ENCODE measurements at regions not wholly inside any gene's neighbourhood (a gene's known extent, or its start where the extent isn't known, plus 50 kb on each side); places are given as distances from the start of the nearest gene placed in this dataset.
"Not testable (repeated sequence)": the region's sequence is repeated elsewhere in the genome, so short reads cannot be mapped to it uniquely, and the experiment has no call there.

DNA sequence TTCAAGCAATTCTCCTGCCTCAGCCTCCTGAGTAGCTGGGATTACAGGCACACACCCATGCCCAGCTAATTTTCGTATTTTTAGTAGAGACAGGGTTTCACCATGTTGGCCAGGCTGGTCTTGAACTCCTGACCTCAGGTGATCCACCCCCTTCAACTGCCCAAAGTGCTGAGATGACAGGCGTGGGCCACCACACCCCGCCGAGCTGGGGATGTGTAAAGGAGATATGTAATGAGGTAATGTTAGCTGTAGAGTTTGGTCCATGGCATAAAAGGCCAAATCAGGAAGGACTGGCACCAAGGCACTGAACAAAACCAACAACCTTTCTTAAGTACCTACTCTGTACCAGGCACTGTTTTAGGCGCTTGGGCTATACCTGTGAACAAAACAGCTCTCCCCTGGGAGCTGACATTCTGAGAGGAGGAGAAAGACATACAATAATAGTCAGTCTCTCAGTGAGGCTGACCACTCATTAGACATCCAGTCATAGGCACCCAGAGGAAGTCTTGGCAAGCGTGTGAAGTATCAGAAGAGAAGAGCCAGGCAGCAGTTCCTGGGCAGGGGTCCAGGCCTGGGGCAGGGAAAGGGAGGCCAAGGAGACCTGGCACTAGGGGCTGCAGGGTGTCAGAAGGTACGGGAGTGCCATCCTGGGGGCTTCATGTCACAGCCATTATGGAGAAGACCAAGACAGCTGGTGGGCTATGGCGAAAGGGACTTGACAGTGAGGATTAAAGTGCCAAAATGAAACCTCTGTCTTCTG lies 164.8 kb upstream of the DTNBP1 start:
- no peak for DNase-seq

DNA sequence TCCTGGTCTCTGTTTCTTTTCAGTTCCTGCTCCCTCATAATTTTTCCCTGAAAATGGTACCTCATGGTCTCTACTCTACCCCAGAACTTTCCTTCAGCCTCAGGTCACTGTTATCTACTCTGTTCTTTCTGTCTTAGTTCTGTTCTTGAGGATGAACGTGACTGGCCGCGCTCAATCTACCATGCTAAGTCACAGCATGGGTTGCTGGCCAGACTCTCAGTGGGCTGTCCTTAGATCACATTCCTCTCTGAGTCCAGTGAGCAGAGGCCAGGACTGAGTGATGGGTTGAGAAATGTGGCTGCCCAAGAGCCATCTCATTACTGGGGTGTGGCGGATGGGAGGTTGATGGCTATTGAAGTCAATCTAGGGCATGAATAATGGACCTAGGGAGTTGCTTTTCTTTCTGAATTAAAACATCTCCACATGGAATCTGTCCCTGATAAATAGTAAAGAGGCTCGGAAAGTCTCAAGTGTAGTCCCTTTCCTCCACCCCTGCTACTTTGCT lies 164.0 kb upstream of the DTNBP1 start:
- no peak for DNase-seq

DNA sequence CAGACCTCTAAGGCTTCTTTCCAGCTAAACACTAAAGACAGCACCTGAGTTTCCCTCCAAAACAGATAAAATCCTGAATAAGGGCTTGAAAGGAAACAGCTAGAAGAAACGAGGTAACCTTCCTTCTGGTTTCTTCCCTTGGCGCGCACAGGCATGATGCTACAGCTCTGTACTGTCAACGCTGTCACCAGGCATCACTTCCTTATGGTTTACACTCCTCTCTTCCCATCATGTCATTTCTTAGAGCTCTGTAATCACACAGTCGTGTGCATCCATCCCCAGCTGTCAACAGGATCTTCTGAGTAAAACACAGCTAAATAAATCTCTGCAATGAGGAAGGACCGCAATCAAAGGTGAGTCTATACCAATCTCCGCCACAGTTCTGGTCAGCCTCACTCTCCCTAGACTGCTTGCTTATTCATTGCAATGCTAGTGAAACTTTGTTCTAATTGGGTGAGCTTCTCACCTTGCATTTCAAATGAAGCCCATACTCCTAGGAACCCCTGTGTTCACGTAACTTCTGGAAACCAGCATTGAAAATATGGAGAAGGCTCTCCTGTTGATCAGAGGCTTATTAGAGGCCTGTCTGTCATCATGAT lies 162.6 kb upstream of the DTNBP1 start:
- DNase-seq = no peak

DNA sequence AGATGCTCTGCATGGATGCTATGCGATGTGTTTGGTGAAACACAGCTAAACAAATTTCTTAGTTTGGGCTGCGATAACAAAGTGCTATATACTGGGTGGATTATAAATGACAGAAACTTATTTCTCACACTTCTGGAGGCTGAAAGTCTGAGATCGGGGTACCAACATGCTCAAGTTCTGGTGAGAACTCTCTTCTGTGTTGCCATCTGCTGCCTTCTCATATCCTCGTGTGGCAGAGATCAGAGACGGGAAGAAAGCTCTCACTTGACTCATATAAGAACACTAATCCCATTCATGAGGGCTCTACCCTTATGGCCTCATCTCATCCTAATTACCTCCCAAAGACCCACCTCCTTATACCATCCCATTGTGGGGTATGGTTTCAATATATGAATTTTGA lies 162.0 kb upstream of the DTNBP1 start:
- no peak for DNase-seq

DNA sequence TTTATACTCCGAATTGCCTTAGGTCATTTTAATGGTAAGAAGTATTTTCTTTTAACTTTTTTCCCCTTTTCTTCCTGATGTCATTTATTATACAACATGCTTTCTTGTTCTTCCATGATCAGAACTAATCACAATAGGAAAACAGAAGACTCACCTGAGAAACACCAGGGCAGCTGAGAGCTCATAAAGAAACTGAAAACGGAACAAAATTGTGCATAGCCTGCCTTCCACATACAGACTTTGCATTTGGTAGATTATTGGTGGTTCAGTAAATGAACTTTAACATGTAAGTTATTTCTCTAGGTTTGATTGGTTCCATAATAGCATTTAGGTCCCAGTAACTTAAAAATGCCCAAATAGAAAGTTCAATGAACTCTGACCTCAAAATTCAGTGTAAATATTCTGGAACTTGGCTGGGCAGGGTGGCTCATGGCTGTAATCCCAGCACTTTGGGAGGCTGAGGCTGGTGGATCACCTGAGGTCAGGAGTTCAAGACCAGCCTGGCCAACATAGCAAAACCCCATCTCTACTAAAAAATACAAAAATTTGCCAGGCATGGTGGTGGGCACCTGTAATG lies 161.1 kb upstream of the DTNBP1 start:
- no peak for DNase-seq

DNA sequence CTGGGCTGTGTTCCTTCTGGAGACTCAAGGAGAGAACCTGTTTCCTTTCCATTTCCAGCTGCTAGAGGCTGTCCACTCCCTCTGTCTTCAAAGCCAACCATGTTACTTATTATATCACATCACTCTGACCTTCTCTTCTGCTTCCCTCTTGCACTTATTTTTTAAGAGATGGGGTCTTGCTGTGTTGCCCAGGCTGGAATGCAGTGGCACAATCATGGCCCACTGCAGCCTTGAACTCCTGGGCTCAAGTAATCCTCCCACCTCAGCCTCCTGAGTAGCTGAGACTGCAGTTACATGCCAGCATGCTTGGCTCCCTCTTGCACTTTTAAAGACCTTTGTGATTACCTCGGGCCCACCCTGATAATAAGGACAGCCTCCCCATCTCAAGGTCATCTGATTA lies 160.0 kb upstream of the DTNBP1 start:
- DNase-seq = no peak

DNA sequence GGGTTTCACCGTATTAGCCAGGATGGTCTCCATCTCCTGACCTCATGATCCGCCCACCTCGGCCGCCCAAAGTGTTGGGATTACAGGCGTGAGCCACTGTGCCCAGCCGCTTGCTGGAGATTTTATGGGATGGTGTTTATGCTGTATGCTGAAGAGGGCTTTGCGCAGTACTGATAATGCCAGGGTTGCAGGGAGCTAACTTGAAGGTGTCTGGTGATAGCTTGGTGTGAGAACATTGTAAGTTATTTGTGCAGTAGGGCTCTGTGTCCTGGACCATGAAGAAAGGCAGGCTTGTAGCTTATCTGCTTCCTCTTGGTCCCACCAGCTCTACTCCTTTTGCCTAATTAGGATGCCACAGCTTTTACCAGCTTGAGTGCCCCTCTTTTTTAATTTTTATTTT lies 157.0 kb upstream of the DTNBP1 start:
- no peak for DNase-seq

DNA sequence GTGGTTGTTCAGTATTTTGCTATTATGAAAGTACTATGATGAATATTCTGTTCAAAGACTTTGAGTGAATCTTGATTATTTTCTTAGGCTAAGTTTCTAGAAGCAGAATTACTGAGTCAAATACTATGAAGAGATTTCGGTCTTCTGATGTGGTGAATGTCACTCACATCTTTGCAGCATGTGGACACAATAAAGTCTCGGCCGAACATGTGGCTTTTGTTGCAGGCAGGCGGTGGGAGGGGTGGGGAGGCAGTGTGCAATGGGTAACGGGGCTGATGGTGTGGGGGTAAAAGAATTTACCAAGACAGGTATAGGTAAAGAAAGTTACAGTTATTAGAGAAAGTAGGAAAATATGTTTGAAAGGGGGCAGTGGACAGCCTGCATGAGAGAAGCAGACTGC lies 156.4 kb upstream of the DTNBP1 start:
- no peak for DNase-seq

DNA sequence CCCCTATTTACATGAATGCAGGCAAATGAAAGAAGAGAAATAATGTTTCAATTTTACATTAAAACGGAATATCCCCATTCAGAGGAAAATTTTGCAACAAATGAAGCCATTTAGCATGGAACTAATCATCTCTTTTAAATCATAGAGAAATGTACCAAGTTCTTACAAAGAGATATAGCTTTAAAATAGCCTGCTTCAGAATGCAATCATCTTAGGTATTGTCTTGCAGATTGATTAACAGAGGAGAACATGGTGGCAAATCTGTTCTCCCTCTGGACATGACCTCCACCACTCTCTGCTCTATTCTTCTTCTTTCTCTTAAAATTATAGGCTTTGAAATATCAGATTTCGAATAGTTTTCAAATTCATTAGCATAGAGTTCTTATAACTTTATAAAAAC lies 155.7 kb upstream of the DTNBP1 start:
- DNase-seq = no peak

DNA sequence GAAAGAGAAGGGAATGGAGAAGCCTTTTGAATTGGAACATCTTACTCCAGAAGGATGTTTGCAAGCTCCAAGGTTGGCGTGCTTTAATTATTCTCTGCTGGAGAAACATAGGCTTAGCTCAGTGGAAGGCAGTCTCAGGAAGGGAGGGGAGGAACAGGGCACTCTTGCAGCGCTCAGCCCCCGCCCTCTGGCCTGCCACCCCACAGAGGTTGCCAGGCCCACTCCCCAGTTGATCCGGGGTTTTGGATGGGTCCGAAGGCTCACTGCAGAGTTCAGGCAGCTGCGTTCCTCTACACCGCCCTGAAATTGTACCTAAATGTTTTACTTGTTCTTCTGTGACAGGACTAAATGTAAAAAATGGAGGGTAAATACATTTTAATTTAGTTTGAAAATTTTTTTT lies 155.2 kb upstream of the DTNBP1 start:
- no peak for DNase-seq

DNA sequence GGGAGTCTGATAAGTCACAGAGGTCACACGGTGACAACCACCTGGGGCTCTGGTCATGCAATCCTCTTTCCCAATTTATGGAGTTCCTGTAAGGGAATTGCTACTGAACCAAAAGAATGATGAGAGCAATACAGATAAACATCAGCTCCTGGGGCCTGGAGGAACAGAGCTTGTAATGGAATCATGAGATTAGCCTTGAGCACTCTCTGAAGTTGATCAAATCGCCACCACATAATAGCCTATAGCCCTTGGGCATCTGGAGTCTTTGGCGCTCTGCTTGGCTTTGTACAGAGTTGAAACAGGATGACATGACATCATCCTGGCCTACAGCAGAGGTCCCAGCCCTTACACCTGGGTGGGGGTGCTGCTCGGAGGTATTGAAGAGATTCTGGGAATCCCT lies 154.3 kb upstream of the DTNBP1 start:
- no peak for DNase-seq

DNA sequence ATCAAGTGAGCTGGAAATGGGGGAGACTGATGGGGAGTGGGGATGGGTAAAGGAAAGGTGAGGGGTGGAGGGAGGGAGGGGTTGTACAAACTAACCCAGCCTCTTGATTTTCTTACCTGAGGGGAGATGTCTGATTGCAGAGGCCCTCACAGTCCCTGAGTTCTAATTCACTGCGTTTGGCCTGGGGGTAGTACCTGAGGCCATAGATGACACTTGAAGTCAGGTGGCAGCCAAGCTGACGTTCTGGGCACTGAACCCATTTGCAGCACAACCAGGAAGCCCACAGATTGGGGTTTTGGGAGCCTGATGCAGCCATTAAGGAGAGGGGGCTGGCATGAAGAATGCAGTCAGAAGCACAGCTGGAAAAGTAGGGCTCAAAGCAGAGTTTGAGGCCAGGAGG lies 153.8 kb upstream of the DTNBP1 start:
- no peak for DNase-seq

DNA sequence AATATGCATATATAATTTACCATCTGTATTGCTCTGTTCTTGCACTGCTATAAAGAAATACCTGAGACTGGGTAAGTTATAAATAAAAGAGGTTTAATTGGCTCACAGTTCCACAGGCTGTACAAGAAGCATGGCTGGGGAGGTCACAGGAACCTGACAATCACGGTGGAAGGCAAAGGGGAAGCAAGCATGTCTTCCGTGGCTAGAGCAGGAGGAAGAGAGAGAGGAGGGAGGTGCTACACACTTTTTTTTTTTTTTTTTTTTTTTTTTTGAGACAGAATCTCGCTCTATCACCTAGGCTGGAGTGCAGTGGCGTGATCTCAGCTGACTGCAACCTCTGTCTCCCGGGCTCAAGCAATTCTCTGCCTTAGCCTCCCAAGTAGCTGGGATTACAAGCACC lies 150.9 kb upstream of the DTNBP1 start:
- DNase-seq = not testable (repeated sequence)

DNA sequence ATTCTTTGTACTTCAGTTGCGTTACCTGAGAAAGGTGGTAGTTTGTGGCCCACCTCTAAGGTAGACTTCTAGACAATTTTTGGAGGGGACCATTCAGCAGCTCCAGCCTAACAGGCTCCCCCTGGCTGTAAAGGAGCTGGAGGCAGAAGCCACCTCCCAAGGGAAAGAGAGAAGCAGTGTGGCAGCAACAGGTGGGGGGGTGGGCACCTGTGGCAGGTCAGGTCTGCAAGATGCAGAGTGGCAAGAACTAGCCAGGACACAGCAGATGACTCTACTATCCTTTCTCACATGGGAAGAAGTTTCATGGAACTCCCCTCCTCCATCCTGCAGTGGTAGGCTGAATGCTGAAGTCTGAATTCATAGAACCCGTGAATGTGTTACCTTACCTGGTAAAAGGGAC lies 148.3 kb upstream of the DTNBP1 start:
- DNase-seq = no peak

DNA sequence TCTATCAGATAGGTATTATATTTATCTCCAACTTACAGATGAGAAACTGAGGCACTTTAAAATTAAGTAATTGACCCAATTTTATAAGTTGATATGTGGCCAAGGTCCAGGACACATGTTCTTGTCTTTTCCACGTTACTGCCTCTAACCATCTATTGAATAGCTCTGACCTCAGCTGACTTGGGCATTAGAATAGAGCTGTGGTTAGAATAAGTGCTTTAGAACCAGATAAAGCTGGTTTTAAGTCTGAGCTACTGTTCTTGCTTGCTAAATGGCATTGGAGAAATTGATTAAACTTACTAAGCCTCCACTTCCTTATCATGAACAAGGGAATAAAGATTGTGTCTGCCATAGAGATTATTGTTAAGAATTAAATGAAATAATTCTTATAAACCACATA lies 147.8 kb upstream of the DTNBP1 start:
- no peak for DNase-seq

DNA sequence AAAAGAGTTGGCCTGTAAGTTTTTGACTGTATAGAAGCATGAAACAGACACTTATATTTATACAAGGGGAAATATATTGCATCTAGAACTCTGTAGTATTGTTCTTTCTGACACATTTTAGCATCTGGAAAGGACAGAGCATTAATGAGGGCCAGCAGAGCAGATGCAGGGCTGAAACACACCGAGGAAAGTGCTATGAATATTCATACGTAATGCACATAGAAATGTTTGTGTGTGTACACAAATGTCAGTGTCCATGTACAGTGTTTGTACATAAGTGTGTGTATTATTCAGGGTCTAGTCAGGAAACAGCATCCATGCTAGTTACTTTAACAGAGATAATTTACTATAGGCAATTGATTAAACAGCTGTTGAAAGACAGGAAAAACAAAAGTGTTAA lies 146.5 kb upstream of the DTNBP1 start:
- no peak for DNase-seq

DNA sequence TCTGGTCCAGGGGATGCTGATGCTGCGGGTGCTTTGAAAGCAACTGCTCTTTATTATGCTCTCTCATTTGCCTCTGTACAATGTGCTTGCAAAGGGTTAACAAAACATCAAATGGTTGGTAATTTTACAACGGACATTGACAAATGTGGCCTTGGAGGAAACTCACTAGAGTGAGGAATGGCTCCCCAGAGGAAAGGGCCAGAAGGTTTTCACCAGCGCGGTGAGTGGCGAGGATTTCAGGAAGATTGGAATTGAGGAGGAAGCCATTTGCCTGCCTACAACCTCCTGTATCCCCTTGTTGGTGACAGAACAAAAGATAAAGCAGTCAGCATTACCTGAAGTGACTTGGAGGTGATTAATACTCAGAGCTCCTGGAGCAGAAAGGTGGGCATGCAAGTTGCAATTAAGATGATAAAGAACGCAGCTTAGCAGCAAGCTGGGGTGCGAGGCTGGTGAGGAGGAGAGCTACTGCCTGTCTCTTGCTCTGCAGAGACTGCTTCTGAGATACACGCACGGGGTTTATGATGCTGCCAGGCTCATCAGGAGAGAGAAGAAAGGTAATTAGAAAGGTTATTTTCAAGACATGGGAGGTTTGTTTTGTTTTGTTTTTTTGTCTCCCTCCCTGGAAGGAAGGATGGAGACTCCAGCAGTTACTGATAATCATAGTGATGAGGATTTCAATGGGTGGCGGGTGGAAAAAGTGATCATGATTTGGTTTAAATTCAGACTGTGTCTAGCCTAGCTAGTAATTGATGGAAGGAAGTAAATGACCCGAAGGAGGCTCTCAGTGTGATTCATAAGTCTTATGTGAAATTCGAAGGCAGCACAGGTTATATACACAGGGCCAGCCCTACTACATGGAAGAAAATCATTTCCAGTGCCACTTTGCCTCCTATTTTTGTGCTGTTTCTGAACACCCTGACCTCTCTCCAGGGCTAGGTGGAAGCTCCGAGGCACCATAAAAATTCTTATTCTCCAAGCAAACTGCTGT lies 141.6 kb upstream of the DTNBP1 start:
- no peak for DNase-seq

DNA sequence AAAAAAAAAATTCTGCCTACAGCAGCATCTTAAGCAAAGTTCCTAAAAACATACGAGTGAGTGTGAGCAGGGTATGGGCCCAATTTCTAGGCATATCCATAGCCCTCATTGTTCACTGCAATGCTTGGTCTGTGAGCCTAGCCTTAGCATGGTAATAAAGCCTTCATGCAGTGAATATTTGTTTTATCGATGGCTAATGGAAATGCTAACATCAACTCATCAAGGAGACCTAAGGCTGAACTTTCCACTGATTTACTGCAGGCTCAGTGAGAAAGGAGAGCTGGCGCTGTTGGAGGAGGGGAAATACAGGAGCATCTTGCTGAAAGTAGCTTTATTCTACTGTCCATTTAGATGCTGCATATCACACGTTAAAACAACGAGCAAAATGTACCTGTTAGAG lies 139.6 kb upstream of the DTNBP1 start:
- DNase-seq = no peak

DNA sequence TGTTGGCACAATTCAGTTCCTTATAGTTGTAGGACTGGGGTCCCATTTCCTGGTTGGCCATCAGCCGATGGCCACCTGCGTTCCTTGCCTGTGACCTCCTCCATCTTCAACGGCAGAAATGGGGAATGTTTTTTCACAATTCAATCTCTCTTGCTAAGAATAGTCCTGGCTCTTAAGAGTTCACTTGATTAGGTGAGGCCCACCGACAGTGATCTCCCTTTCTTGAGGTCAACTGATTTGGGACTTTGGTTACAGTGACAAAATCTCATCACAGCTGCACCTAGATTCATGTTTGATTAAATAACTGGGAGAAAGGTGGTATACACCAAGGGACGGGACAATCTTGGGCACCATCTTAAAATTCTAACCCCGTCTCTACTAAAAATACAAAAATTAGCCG lies 139.1 kb upstream of the DTNBP1 start:
- DNase-seq = no peak

DNA sequence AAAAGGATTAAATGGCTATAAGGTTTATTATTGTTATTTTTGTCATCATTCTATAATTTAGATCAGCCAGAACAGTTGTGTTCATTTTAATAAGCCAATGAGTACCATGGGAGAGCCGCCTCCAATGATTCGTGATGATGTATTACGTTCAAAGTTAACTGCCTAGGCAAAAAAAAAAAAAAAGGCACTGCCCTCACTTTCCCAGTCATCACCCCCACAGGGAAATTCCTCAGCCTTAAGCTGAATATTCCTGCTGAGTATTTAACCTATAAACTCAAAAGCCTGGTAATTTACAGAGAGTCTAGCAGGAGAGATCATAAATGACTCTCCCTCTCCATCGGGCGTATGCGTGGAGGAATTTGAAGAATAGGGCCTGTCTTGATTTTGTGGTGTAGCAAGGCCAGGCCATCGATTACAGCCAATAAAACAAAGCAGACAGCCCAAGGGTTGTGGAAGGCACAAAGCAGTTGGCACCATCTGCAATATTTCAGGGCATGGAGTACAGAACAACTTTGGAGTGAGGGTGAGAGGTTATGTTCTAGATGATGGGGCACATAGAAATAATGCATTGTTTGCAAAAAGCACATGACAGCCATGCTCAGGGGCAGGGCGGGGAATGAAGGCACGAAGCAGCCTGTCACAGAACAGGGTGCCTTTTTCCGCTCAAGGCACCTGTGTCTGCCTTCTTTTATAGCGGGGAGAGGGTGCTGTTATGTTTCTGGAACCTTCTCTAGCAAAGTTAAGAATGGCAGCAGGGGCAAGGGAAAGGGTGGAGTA lies 138.2 kb upstream of the DTNBP1 start:
- no peak for DNase-seq

DNA sequence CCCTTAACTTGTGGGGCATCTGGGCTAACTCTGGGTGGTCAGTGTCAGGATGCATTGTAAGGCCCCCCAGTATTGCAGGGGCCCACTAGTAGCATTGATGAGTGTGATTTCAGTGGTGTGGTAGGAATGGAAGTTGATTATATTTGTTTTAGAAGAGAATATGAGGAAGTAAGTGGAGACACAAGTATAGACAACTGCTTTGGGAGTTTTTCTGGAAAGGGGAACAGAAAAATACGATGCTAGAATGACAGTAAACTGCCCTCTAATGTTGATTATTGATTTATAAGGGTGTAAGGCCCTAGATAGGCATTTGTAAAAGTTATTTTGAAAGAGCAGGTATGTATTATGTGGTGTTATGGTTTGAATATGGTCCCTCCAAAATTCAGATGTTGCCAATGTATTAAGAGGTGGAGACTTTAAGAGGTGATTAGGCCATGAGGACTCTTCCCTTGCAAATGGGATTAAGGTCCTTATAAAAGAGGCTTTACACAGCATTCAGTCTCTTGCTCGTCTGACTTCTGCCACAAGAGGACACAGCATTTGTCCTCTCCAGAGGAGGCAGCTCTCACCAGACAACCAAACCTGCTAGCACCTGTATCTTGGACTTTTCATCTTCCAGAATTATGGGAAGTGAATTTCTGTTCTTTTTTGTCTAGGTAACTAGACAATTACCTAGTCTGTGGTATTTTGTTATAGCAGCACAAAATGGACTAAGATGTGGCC lies 135.9 kb upstream of the DTNBP1 start:
- DNase-seq = no peak

DNA sequence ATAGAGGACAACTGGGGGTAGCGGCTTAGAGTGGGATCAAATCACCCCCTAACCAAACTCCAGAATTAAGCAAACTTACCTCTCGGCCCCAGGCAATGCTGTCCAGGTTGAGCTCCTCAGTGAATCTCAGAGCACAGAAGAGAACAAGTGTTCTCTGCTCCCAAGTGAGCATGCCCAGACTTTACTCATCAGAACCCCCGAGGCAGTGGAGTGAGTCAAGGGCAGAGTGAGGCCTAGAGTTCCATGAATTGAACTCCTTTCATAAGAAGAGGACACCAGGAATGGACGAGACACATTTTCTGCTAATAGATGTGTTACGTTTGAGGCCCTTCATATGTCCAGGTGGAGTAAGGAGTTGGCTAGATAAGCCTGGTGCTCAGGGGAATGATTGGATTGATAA lies 134.0 kb upstream of the DTNBP1 start:
- DNase-seq = no peak
